ENCODE measurements at regions not wholly inside any gene's neighbourhood (a gene's known extent, or its start where the extent isn't known, plus 50 kb on each side); places are given as distances from the start of the nearest gene placed in this dataset.
A peak's percentile ranks its signal among the peaks of the same experiment; 100 is the strongest.

DNA sequence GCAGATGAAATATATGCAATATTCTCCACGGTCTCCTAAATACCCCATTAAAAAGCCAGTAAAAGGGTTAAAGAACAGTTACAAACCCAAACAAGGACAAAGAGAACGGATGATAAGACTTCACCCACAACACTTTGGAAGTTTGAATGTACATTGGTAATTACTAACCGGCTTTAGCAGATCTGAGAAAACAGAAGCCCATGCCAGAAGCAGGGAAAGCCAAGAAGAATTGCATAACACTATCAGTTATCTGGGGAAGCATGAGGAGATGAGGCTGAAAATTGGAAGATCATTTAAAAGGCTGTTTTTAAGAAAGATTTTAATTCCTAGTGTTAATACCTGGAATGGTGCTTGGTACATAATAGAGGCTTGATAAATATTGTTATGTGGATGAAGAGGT, 55.6 kb upstream of the MYBPC1 start:
- TF ChIP-seq, protein P1, sequence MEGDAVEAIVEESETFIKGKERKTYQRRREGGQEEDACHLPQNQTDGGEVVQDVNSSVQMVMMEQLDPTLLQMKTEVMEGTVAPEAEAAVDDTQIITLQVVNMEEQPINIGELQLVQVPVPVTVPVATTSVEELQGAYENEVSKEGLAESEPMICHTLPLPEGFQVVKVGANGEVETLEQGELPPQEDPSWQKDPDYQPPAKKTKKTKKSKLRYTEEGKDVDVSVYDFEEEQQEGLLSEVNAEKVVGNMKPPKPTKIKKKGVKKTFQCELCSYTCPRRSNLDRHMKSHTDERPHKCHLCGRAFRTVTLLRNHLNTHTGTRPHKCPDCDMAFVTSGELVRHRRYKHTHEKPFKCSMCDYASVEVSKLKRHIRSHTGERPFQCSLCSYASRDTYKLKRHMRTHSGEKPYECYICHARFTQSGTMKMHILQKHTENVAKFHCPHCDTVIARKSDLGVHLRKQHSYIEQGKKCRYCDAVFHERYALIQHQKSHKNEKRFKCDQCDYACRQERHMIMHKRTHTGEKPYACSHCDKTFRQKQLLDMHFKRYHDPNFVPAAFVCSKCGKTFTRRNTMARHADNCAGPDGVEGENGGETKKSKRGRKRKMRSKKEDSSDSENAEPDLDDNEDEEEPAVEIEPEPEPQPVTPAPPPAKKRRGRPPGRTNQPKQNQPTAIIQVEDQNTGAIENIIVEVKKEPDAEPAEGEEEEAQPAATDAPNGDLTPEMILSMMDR (conservative IDR thresholded peaks at IDR 0.05; ENCODE audit: low read depth, low read length): no peak
- no peak overlapping the region for H3K4me3 ChIP-seq (ENCODE audit: low read depth, low read length)
- DNase-seq (ENCODE audit: low read depth): peak; percentile 6
